Tibial artery (tissue), 4 donors: ENCODE measurements at regions not wholly inside any gene's neighbourhood (a gene's known extent, or its start where the extent isn't known, plus 50 kb on each side); places are given as distances from the start of the nearest gene placed in this dataset.

Experiments
- DNase-seq, 2 donors: peaks; one replicate each; pipeline ENCODE4 v3.0.0-alpha.2; 2019
- H3K27ac ChIP-seq, 2 donors: fragments of 200-600 bp; sonication (generic) in 1 of 2; 1 replicate in 1 of 2; 2 replicates in 1 of 2; pipeline ENCODE4 v1.5.1; 2018 to 2019; ENCODE audit warnings: mild to moderate bottlenecking in 1 of 2
- H3K27me3 ChIP-seq, 2 donors: fragments of 200-600 bp; sonication (generic) in 1 of 2; one replicate each; pipeline versions ENCODE4 v1.5.1 to v1.6.0; 2016 to 2019
- H3K36me3 ChIP-seq, 3 donors: fragments of 200-600 bp; sonication (generic) in 2 of 3; one replicate each; pipeline ENCODE4 v1.5.1; 2016 to 2019; ENCODE audit warnings: mild to moderate bottlenecking in 2 of 3
- H3K4me1 ChIP-seq, 4 donors: fragments of 200-600 bp; sonication (generic) in 2 of 4; 1 replicate in 3 of 4; 2 replicates in 1 of 4; pipeline ENCODE4 v1.5.1; 2016 to 2019
- H3K4me3 ChIP-seq, 2 donors: fragments of 200-600 bp; sonication (generic) in 1 of 2; 1 replicate in 1 of 2; 2 replicates in 1 of 2; pipeline ENCODE4 v1.5.1; 2018 to 2019; ENCODE audit warnings: mild to moderate bottlenecking in 2 of 2
- H3K9me3 ChIP-seq, 3 donors: fragments of 200-600 bp; sonication (generic) in 1 of 3; one replicate each; pipeline ENCODE4 v1.5.1; 2016 to 2019
- intact Hi-C: fragments of 100-400 bp; cut with DNase I; formaldehyde crosslinking; loops from one replicate; pipeline ENCODE4 v1.15.0; 2023; ENCODE audit warnings: low total_unique reads
- TF ChIP-seq, protein P1 (sequence below), 2 experiments: fragments of 200-600 bp in 1 of 2; fragments of 450-650 bp in 1 of 2; IDR thresholded peaks; one replicate each; pipeline ENCODE4 v1.5.1; 2017 to 2019; ENCODE audit warnings: antibody characterized with exemption in 2 of 2, mild to moderate bottlenecking in 1 of 2, moderate library complexity in 1 of 2

DNA sequence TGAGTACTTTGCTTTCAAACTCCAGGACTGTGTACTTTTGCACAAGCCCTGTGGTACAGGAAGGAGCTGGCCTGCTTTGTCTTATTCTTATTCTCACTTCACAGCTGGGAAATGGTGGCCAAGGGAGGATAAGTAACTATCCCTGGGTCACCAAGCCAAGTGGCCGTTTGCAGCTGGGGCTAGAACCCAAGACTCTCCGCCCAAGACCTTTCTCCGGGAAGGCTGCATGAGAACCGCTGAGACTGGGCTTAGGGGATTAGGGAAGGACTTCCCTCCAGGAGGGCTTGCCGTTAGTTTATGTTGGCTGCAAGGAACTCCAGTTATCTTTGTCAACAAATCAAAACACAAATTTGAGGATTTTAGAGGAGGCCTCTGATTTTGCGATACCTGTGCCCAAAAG is 109.5 kb upstream of the ADRA1D start:
- DNase-seq, result no peak

DNA sequence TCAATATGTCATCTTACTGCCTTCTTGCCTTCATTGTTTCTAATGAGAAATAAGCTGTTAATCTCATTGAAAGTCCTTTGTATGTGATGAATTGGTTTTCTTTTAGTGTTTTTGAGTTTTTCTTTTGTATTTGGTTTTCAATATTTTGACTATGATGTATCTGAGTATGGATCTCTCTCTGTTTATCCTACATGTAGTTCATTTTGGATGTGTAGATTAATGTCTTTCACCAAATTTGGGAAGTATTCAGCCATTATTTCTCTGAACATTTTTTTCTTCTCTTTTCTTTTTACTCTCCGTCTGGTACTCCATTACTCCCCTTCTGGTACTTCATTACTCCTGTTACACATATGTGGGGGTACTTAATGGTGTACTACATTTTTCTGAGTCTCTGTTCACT is 103.3 kb upstream of the ADRA1D start:
- H3K27me3 ChIP-seq, result no peaks in the 10 kb centered on the region
- intact Hi-C loops, result no loop called here
- H3K9me3 ChIP-seq, result peaks cover 0 to 14% (median 4%) of the 10 kb centered on the region in 3 donors
- TF ChIP-seq, protein P1, sequence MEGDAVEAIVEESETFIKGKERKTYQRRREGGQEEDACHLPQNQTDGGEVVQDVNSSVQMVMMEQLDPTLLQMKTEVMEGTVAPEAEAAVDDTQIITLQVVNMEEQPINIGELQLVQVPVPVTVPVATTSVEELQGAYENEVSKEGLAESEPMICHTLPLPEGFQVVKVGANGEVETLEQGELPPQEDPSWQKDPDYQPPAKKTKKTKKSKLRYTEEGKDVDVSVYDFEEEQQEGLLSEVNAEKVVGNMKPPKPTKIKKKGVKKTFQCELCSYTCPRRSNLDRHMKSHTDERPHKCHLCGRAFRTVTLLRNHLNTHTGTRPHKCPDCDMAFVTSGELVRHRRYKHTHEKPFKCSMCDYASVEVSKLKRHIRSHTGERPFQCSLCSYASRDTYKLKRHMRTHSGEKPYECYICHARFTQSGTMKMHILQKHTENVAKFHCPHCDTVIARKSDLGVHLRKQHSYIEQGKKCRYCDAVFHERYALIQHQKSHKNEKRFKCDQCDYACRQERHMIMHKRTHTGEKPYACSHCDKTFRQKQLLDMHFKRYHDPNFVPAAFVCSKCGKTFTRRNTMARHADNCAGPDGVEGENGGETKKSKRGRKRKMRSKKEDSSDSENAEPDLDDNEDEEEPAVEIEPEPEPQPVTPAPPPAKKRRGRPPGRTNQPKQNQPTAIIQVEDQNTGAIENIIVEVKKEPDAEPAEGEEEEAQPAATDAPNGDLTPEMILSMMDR (IDR thresholded peaks at IDR 0.05), result no peak
- no peak overlapping the region for H3K27ac ChIP-seq
- H3K4me1 ChIP-seq, result peaks cover 0 to 7% (median 0%) of the 10 kb centered on the region in 4 donors
- H3K4me3 ChIP-seq, result no peak overlapping the region
- DNase-seq, result no peak
- no peaks in the 10 kb centered on the region for H3K36me3 ChIP-seq

More for the DNA sequence above, 109.5 kb upstream of the ADRA1D start:
- Histone ChIP-seq H3K27me3 (no peaks in the 10 kb centered on the region), H3K27ac (no peak overlapping the region), H3K36me3 (no peaks in the 10 kb centered on the region), H3K4me3 (no peak overlapping the region), H3K9me3 (no peaks in the 10 kb centered on the region), H3K4me1 (no peaks in the 10 kb centered on the region)
- TF ChIP-seq, protein P1 (IDR thresholded peaks at IDR 0.05), result no peak
- intact Hi-C loops, result no loop called here

DNA sequence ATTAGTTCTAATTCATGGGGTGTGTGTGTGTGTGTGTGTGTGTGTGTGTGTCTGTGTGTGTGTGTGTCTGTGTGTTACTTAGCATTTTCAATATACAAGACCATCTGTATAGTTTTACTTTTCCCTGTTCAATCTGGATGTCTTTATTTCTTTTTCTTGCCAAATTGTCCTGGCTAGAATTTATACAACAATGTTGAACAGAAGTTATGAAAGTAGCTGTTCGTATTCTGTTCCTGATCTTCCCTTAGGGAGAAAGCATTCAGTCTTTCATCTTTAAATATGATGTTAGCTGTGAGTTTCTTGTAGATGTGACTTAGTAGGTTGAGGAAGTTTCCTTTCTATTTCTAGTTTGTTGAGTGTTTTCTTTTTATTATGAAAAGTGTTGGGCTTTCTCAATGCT is 101.0 kb upstream of the ADRA1D start:
- no peaks in the 10 kb centered on the region for H3K27me3 ChIP-seq

DNA sequence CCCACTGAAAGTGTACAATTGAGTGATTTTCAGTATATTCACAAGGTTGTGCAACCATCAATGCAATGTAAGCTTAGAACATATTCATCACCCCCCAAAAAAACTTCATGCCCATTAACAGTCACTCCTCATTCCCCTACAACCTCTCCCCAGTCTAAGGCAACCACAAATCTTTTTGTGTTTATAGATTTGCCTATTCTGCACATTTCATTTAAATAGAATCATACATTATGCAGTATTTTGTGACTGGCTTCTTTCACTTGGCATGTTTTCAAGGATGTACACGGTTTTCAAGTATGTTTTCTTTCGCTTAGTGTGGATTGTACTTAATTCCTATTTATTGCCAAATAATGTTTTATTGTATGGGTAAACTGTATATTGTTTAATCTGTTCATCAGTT is 95.6 kb upstream of the ADRA1D start:
- DNase-seq, result no peak
- intact Hi-C loops, result no loop called here

More for the DNA sequence above, 101.0 kb upstream of the ADRA1D start:
- H3K9me3 ChIP-seq, result peaks cover 0 to 14% (median 4%) of the 10 kb centered on the region in 3 donors
- no peak for DNase-seq
- H3K4me3 ChIP-seq, result no peak overlapping the region
- H3K27ac ChIP-seq, result no peak overlapping the region
- H3K4me1 ChIP-seq, result peaks cover 0 to 7% (median 0%) of the 10 kb centered on the region in 4 donors
- no peaks in the 10 kb centered on the region for H3K36me3 ChIP-seq
- TF ChIP-seq, protein P1 (IDR thresholded peaks at IDR 0.05), result no peak
- intact Hi-C loops, result no loop called here

DNA sequence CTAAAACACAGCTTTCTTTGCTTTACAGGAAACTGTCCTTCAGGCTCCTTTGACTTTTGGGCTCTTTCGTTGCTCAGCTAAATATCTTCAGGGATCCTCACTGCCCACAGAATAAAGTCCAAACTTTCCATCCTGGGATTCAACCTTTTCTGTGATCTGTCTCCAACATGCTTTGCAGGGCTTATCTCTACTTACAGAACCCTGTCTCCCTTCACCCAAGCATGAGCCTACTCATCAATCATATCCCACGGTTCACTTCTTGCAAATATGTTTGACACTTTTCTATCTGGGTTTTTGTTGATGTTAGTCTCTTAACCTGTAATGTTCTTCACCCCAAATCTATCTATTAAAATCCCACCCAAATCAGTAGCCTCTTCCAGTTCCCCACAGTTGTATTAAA is 93.5 kb upstream of the ADRA1D start:
- H3K9me3 ChIP-seq, result no peaks in the 10 kb centered on the region
- H3K27me3 ChIP-seq, result no peaks in the 10 kb centered on the region
- H3K36me3 ChIP-seq, result no peaks in the 10 kb centered on the region
- H3K27ac ChIP-seq, result no peak overlapping the region
- intact Hi-C loops, result no loop called here
- TF ChIP-seq, protein P1 (IDR thresholded peaks at IDR 0.05), result no peak
- H3K4me1 ChIP-seq, result peaks cover 0 to 16% (median 3%) of the 10 kb centered on the region in 4 donors
- no peak overlapping the region for H3K4me3 ChIP-seq
- no peak for DNase-seq

More for the DNA sequence above, 95.6 kb upstream of the ADRA1D start:
- Histone ChIP-seq H3K9me3 (no peaks in the 10 kb centered on the region), H3K27ac (no peak overlapping the region), H3K36me3 (no peaks in the 10 kb centered on the region), H3K4me1 (peaks cover 0 to 21% (median 3%) of the 10 kb centered on the region in 4 donors), H3K27me3 (no peaks in the 10 kb centered on the region), H3K4me3 (no peak overlapping the region)
- TF ChIP-seq, protein P1 (IDR thresholded peaks at IDR 0.05), result no peak
